CD4-positive, alpha-beta T cell (primary cell): ENCODE measurements at regions not wholly inside any gene's neighbourhood (a gene's known extent, or its start where the extent isn't known, plus 50 kb on each side); places are given as distances from the start of the nearest gene placed in this dataset.

Source experiments
- ATAC-seq: fragments of 200-7000 bp; cut with Tn5 transposase; one replicate; pipeline ENCODE4 v1.10.0; 2022; ENCODE audit warnings: mild to moderate bottlenecking; ENCODE audit not compliant: poor library complexity
- CTCF ChIA-PET: fragments of 350-600 bp; sonication (Branson Sonifier 250); formaldehyde crosslinking; loops from one replicate; lab custom pipeline; 2021; ENCODE audit warnings: antibody characterized with exemption, inconsistent platforms; lab: Charles Lee
- POLR2A ChIA-PET: fragments of 350-600 bp; sonication (Branson Sonifier 250); formaldehyde crosslinking; loops from one replicate; lab custom pipeline; 2021; ENCODE audit warnings: antibody characterized with exemption, inconsistent platforms; lab: Charles Lee
- DNase-seq, 14 experiments: peaks; one replicate each; pipeline ENCODE4 v3.0.0-alpha.2; 2013 to 2020; ENCODE audit warnings: mixed read lengths in 2 of 14
- H3K27ac ChIP-seq, 2 donors: one replicate each; pipeline versions ENCODE4 v1.5.1 to v1.7.0; 2013; ENCODE audit warnings: low read length in 2 of 2, low read depth in 1 of 2, mild to moderate bottlenecking in 1 of 2
- H3K27me3 ChIP-seq, 2 experiments: 1 replicate in 1 of 2; 2 replicates in 1 of 2; pipeline versions ENCODE4 v1.6.1 to v1.7.0; 2013; ENCODE audit warnings: low read length in 2 of 2, control low read depth in 1 of 2, mild to moderate bottlenecking in 1 of 2, moderate library complexity in 1 of 2; ENCODE audit not compliant: insufficient read depth in 2 of 2, control insufficient read depth in 1 of 2
- H3K36me3 ChIP-seq: one replicate; pipeline ENCODE4 v1.6.1; 2013; ENCODE audit warnings: low read length, control low read depth; ENCODE audit not compliant: insufficient read depth
- H3K4me1 ChIP-seq: one replicate; pipeline ENCODE4 v1.6.1; 2013; ENCODE audit warnings: low read length, control low read depth; ENCODE audit not compliant: insufficient read depth
- H3K4me3 ChIP-seq: one replicate; pipeline ENCODE4 v1.5.1; 2013; ENCODE audit warnings: mild to moderate bottlenecking, low read length, moderate library complexity
- H3K9me3 ChIP-seq, 2 experiments: 1 replicate in 1 of 2; 2 replicates in 1 of 2; pipeline versions ENCODE4 v1.6.1 to v1.7.0; 2013; ENCODE audit warnings: low read length in 2 of 2, mild to moderate bottlenecking in 2 of 2, control low read depth in 1 of 2, moderate library complexity in 1 of 2; ENCODE audit not compliant: control insufficient read depth in 1 of 2, insufficient read depth in 1 of 2
- H3K27ac Mint-ChIP-seq: one replicate; pipeline ENCODE4 v1.8.0; 2020; ENCODE audit warnings: mixed read lengths
- H3K27me3 Mint-ChIP-seq: one replicate; pipeline ENCODE4 v1.8.0; 2021; ENCODE audit warnings: mixed read lengths
- H3K36me3 Mint-ChIP-seq: one replicate; pipeline ENCODE4 v1.8.0; 2021; ENCODE audit warnings: low read depth, mixed read lengths
- H3K4me1 Mint-ChIP-seq: one replicate; pipeline ENCODE4 v1.8.0; 2021; ENCODE audit warnings: low read depth, mixed read lengths
- H3K4me3 Mint-ChIP-seq: one replicate; pipeline ENCODE4 v1.8.0; 2020; ENCODE audit warnings: mild to moderate bottlenecking, mixed read lengths
- H3K9me3 Mint-ChIP-seq: one replicate; pipeline ENCODE4 v1.8.0; 2020; ENCODE audit warnings: mixed read lengths
- CTCF ChIP-seq: fragments of 200-600 bp; IDR thresholded peaks from one replicate; pipeline ENCODE4 v1.8.0; 2022; ENCODE audit warnings: antibody characterized with exemption, mild to moderate bottlenecking
- intact Hi-C, 2 experiments: fragments of 100-400 bp; cut with DNase I in 1 of 2; cut with micrococcal nuclease in 1 of 2; formaldehyde crosslinking; loops; one replicate each; pipeline versions ENCODE4 v1.15.1 to v1.9.0; 2023 to 2025; cut with DNase I, micrococcal nuclease

- H3K27me3 Mint-ChIP-seq, result no peaks in the 10 kb centered on the region
- POLR2A ChIA-PET, result no interaction called here
- peaks cover 6% of the 10 kb centered on the region for H3K9me3 Mint-ChIP-seq
- H3K4me3 Mint-ChIP-seq, result no peak overlapping the region
- Histone ChIP-seq H3K36me3 (no peaks in the 10 kb centered on the region), H3K27me3 (no peaks in the 10 kb centered on the region), H3K9me3 (no peaks in the 10 kb centered on the region), H3K4me1 (no peaks in the 10 kb centered on the region), H3K27ac (no peak overlapping the region), H3K4me3 (no peak overlapping the region)
- no peak for DNase-seq
- CTCF ChIA-PET, result no interaction called here
- no peak for ATAC-seq
- no peak for TF ChIP-seq CTCF
- intact Hi-C loops, result no loop called here
- H3K4me1 Mint-ChIP-seq, result no peaks in the 10 kb centered on the region
- H3K36me3 Mint-ChIP-seq, result no peaks in the 10 kb centered on the region
- H3K27ac Mint-ChIP-seq, result no peak overlapping the region
Measured at GRCh38 chr17:12548558-12548957, 117.1 kb upstream of the MYOCD start.

GRCh38 chr17:12549499-12550041 lies 116.1 kb upstream of the MYOCD start:
- Mint-ChIP-seq H3K27me3 (no peaks in the 10 kb centered on the region), H3K4me3 (no peak overlapping the region), H3K27ac (no peak overlapping the region), H3K9me3 (peaks cover 6% of the 10 kb centered on the region), H3K36me3 (no peaks in the 10 kb centered on the region), H3K4me1 (no peaks in the 10 kb centered on the region)
- H3K4me1 ChIP-seq, result no peaks in the 10 kb centered on the region
- no peaks in the 10 kb centered on the region for H3K27me3 ChIP-seq
- ATAC-seq (no peak), DNase-seq (no peak)
- no peak overlapping the region for H3K27ac ChIP-seq
- TF ChIP-seq CTCF, result no peak
- H3K9me3 ChIP-seq, result no peaks in the 10 kb centered on the region
- H3K4me3 ChIP-seq, result no peak overlapping the region
- CTCF ChIA-PET, result no interaction called here
- intact Hi-C loops, result no loop called here
- no peaks in the 10 kb centered on the region for H3K36me3 ChIP-seq
- POLR2A ChIA-PET, result no interaction called here

GRCh38 chr17:12553625-12554024 lies 112.1 kb upstream of the MYOCD start:
- Mint-ChIP-seq H3K4me3 (no peak overlapping the region), H3K4me1 (no peaks in the 10 kb centered on the region), H3K9me3 (peaks cover 13% of the 10 kb centered on the region), H3K27ac (no peak overlapping the region), H3K27me3 (no peaks in the 10 kb centered on the region), H3K36me3 (no peaks in the 10 kb centered on the region)
- Histone ChIP-seq H3K36me3 (no peaks in the 10 kb centered on the region), H3K4me1 (no peaks in the 10 kb centered on the region), H3K27me3 (no peaks in the 10 kb centered on the region), H3K9me3 (no peaks in the 10 kb centered on the region), H3K27ac (no peak overlapping the region), H3K4me3 (no peak overlapping the region)
- DNase-seq (no peak), ATAC-seq (no peak)
- POLR2A ChIA-PET, result no interaction called here
- TF ChIP-seq CTCF, result no peak
- CTCF ChIA-PET, result no interaction called here
- intact Hi-C loops, result no loop called here
